GM13976 (cell line): ENCODE measurements at regions not wholly inside any gene's neighbourhood (a gene's known extent, or its start where the extent isn't known, plus 50 kb on each side); places are given as distances from the start of the nearest gene placed in this dataset.

Experiments used
- DNase-seq: peaks from one replicate; pipeline ENCODE4 v3.0.0; 2012; ENCODE audit warnings: low spot score
- CTCF ChIP-seq: IDR thresholded peaks from 2 replicates; pipeline ENCODE4 v1.5.1; 2012; ENCODE audit warnings: borderline replicate concordance, mild to moderate bottlenecking; ENCODE audit not compliant: insufficient read depth; ENCODE audit errors: extremely low read depth, missing control alignments, control extremely low read depth
- in situ Hi-C: fragments of 300-500 bp; cut with MboI; formaldehyde crosslinking; loops from one replicate; pipeline ENCODE4 v1.12.0; 2022; ENCODE audit warnings: low sequenced_read_pairs, mixed read lengths, inconsistent platforms; ENCODE audit not compliant: unreplicated experiment

GRCh38 chr2:139617747-139618146, 837.6 kb upstream of the NXPH2 start:
- in situ Hi-C loops, result no loop called here
- DNase-seq, result no peak
- TF ChIP-seq CTCF, result no peak

GRCh38 chr2:139613264-139613663, 833.1 kb upstream of the NXPH2 start:
- no peak for DNase-seq
- TF ChIP-seq CTCF, result no peak
- in situ Hi-C loops, result no loop called here

- TF ChIP-seq CTCF, result no peak
- no peak for DNase-seq
- in situ Hi-C loops, result no loop called here
Observed at GRCh38 chr2:139610512-139610911, 830.3 kb upstream of the NXPH2 start.

- no peak for TF ChIP-seq CTCF
- no peak for DNase-seq
- in situ Hi-C loops, result no loop called here
Observed at GRCh38 chr2:139609109-139609508, 828.9 kb upstream of the NXPH2 start.

GRCh38 chr2:139605668-139606067, 825.5 kb upstream of the NXPH2 start:
- in situ Hi-C loops, result no loop called here
- DNase-seq, result no peak
- no peak for TF ChIP-seq CTCF

- in situ Hi-C loops, result no loop called here
- no peak for TF ChIP-seq CTCF
- no peak for DNase-seq
Observed at GRCh38 chr2:139600166-139600565, 820.0 kb upstream of the NXPH2 start.

GRCh38 chr2:139585101-139585500, 804.9 kb upstream of the NXPH2 start:
- no peak for DNase-seq
- in situ Hi-C loops, result no loop called here
- TF ChIP-seq CTCF, result no peak
